Forelimb muscle (tissue), 1 donor: ENCODE measurements at regions not wholly inside any gene's neighbourhood (a gene's known extent, or its start where the extent isn't known, plus 50 kb on each side); places are given as distances from the start of the nearest gene placed in this dataset.
"Not testable (repeated sequence)": the region's sequence is repeated elsewhere in the genome, so short reads cannot be mapped to it uniquely, and the experiment has no call there.

Experiments
- DNase-seq: peaks from one replicate; pipeline ENCODE4 v3.0.0-alpha.2; 2013; ENCODE audit warnings: low read depth

- DNase-seq: not testable (repeated sequence)
Measured at GRCh38 chr1:91207691-91208090, 185.9 kb upstream of the ZNF644 start.

- not testable (repeated sequence) for DNase-seq
Measured at GRCh38 chr1:91204150-91204549, 182.3 kb upstream of the ZNF644 start.

- DNase-seq: no peak
Measured at GRCh38 chr1:91201694-91202093, 179.9 kb upstream of the ZNF644 start.

GRCh38 chr1:91201176-91201575 lies 179.3 kb upstream of the ZNF644 start:
- DNase-seq: no peak

GRCh38 chr1:91200675-91201074 lies 178.8 kb upstream of the ZNF644 start:
- DNase-seq: no peak

GRCh38 chr1:91199988-91200387 lies 178.2 kb upstream of the ZNF644 start:
- DNase-seq: no peak

- no peak for DNase-seq
Measured at GRCh38 chr1:91190996-91191395, 169.2 kb upstream of the ZNF644 start.

GRCh38 chr1:91189096-91189495 lies 167.3 kb upstream of the ZNF644 start:
- DNase-seq: no peak

- not testable (repeated sequence) for DNase-seq
Measured at GRCh38 chr1:91182807-91183206, 161.0 kb upstream of the ZNF644 start.

- no peak for DNase-seq
Measured at GRCh38 chr1:91176250-91176649, 154.4 kb upstream of the ZNF644 start.

- DNase-seq: no peak
Measured at GRCh38 chr1:91174734-91175133, 152.9 kb upstream of the ZNF644 start.

- no peak for DNase-seq
Measured at GRCh38 chr1:91173346-91173890, 151.6 kb upstream of the ZNF644 start.

- no peak for DNase-seq
Measured at GRCh38 chr1:91172541-91172940, 150.7 kb upstream of the ZNF644 start.

- peak; percentile 36 for DNase-seq
Measured at GRCh38 chr1:91171898-91172297, 150.1 kb upstream of the ZNF644 start.

GRCh38 chr1:91170571-91170970 lies 148.7 kb upstream of the ZNF644 start:
- DNase-seq: no peak

GRCh38 chr1:91166106-91166712 lies 144.4 kb upstream of the ZNF644 start:
- peak; percentile 40 for DNase-seq

GRCh38 chr1:91165033-91165654 lies 143.3 kb upstream of the ZNF644 start:
- peak; percentile 38 for DNase-seq

GRCh38 chr1:91162613-91163012 lies 140.8 kb upstream of the ZNF644 start:
- DNase-seq: no peak

GRCh38 chr1:91161749-91162148 lies 139.9 kb upstream of the ZNF644 start:
- no peak for DNase-seq

GRCh38 chr1:91161166-91161565 lies 139.3 kb upstream of the ZNF644 start:
- DNase-seq: no peak

GRCh38 chr1:91160363-91161075 lies 138.7 kb upstream of the ZNF644 start:
- DNase-seq: no peak

- DNase-seq: no peak
Measured at GRCh38 chr1:91153341-91153740, 131.5 kb upstream of the ZNF644 start.

- no peak for DNase-seq
Measured at GRCh38 chr1:91152331-91152730, 130.5 kb upstream of the ZNF644 start.
